ENCODE measurements at regions not wholly inside any gene's neighbourhood (a gene's known extent, or its start where the extent isn't known, plus 50 kb on each side); places are given as distances from the start of the nearest gene placed in this dataset.
"Not testable (repeated sequence)": the region's sequence is repeated elsewhere in the genome, so short reads cannot be mapped to it uniquely, and the experiment has no call there.

DNA sequence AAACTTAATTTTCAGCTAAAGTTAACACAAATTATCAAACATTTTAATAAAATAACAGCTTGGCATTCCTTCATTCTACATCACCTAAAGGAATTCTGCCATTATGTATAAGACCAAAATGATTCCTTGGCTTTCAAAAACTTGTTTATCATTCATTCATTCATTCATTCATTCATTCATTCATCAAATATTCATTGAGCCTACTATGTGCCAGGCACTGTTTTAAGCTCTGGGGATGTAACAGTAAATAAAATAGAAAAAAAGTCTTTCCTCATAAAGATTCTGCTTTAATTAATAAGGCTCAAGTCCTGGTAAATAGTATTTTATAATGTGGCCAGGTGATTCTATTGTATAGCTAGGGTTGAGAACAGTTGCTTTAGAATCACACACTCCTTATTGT, 127.9 kb downstream of the GPR85 start:
- H3K27me3 ChIP-seq = no peaks in the 10 kb centered on the region
- TF ChIP-seq POLR2A (IDR thresholded peaks at IDR 0.05) = no peak
- TF ChIP-seq, protein P1, sequence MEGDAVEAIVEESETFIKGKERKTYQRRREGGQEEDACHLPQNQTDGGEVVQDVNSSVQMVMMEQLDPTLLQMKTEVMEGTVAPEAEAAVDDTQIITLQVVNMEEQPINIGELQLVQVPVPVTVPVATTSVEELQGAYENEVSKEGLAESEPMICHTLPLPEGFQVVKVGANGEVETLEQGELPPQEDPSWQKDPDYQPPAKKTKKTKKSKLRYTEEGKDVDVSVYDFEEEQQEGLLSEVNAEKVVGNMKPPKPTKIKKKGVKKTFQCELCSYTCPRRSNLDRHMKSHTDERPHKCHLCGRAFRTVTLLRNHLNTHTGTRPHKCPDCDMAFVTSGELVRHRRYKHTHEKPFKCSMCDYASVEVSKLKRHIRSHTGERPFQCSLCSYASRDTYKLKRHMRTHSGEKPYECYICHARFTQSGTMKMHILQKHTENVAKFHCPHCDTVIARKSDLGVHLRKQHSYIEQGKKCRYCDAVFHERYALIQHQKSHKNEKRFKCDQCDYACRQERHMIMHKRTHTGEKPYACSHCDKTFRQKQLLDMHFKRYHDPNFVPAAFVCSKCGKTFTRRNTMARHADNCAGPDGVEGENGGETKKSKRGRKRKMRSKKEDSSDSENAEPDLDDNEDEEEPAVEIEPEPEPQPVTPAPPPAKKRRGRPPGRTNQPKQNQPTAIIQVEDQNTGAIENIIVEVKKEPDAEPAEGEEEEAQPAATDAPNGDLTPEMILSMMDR (IDR thresholded peaks at IDR 0.05) = no peak
- no peaks in the 10 kb centered on the region for H3K9me3 ChIP-seq
- no peaks in the 10 kb centered on the region for H3K36me3 ChIP-seq
- DNase-seq = no peak
- no peak overlapping the region for H3K4me3 ChIP-seq
- H3K4me1 ChIP-seq = no peaks in the 10 kb centered on the region
- no peak overlapping the region for H3K27ac ChIP-seq

DNA sequence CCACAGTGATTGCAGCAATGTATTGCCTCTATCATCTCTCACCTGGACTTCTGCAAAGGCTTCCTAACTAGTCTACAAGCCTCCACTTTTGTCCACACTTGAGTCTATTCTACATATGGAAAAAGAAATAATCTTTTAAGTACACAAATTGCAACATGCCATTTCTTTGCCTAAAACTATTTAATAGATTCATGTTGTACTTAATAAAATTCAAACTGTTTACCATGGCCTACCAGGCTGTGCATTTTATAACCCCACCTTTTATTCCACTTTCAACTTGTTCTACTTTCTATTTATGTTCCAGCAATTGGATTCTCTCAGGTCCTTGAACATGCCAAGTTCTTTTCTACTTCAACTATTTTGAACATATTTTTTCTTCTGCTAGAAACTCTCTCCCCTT, 128.7 kb downstream of the GPR85 start:
- DNase-seq = no peak
- Histone ChIP-seq H3K36me3 (no peaks in the 10 kb centered on the region), H3K27me3 (no peaks in the 10 kb centered on the region), H3K9me3 (no peaks in the 10 kb centered on the region), H3K4me1 (no peaks in the 10 kb centered on the region), H3K4me3 (no peak overlapping the region), H3K27ac (no peak overlapping the region)
- no peak for TF ChIP-seq POLR2A (IDR thresholded peaks at IDR 0.05)
- TF ChIP-seq, protein P1 (IDR thresholded peaks at IDR 0.05) = no peak

DNA sequence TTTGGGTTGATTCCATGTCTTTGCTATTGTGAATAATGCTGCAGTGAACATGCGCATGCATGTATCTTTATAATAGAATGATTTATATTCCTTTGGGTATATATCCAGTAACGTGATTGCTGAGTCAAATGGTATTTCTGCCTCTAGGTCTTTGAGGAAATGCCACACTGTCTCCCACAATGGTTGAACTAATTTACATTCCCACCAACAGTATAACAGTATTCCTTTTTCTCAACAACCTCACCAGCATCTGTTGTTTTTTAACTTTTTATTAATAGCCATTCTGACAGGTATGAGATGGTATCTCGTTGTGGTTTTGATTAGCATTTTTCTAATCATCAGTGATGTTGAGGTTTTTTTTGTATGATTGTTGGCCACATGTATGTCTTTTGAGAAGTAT, 133.6 kb downstream of the GPR85 start:
- H3K27ac ChIP-seq, H3K4me1 ChIP-seq, H3K27me3 ChIP-seq, H3K9me3 ChIP-seq, DNase-seq, H3K36me3 ChIP-seq, H3K4me3 ChIP-seq: not testable (repeated sequence)

DNA sequence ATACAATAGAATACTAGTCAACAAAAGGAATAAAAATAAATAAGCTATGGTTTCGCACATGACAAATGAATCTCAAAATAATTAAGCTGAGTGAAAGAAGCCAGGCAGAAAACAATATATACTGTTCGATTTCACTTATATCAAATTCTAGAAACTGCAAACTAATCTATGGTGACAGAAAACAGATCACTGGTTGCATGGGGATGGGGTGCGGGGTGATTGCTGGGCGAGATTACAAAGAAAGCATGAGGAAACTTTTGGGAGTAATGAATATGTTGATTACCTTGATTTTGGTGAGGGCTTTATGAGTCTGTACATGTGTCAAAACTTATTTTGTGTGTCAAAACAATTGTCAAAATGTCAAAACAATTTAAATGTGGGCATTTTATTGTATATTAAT, 135.6 kb downstream of the GPR85 start:
- Histone ChIP-seq H3K4me1 (no peaks in the 10 kb centered on the region), H3K27me3 (no peaks in the 10 kb centered on the region), H3K27ac (no peak overlapping the region), H3K36me3 (no peaks in the 10 kb centered on the region), H3K9me3 (no peaks in the 10 kb centered on the region), H3K4me3 (no peak overlapping the region)
- TF ChIP-seq, protein P1 (IDR thresholded peaks at IDR 0.05) = no peak
- no peak for TF ChIP-seq POLR2A (IDR thresholded peaks at IDR 0.05)
- DNase-seq = no peak

DNA sequence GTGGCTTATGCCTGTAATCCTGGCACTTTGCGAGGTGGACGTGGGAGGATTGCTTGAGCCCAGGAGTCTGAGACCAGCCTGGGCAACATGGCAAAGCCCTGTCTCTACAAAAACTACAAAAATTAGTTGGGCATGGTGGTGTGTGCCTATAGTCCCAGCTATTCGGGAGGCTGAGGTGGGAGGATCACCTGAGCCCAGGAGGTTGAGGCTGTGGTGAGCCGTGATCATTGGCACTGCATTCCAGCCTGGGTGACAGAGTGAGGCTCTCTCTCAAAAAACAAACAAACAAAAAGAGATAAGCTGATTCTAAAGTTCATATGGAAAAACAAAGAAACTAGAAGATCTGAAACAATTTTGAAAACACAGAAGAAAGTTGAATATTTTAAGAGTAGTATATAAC, 136.9 kb downstream of the GPR85 start:
- H3K9me3 ChIP-seq, H3K27ac ChIP-seq, H3K36me3 ChIP-seq, H3K4me1 ChIP-seq, DNase-seq, H3K4me3 ChIP-seq, H3K27me3 ChIP-seq: not testable (repeated sequence)

DNA sequence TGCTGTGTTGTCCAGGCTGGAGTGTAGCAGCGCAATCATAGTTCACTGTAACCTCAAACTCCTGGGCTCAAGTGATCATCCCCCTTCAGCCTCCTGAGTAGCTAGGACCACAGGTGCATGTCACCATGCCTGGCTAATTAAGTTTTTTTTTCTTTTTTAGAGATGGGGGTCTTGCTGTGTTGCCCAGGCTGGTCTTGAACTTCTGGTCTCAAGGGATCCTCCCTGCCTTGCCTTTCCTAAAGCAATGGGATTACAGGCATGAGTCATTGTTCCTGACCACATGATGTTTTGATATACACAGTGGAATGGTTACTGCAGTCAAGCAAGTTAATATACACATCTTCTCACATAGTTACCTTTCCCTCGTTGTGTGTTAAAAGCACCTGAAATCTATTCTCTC, 140.3 kb downstream of the GPR85 start:
- no peak for DNase-seq
- no peak overlapping the region for H3K4me3 ChIP-seq

DNA sequence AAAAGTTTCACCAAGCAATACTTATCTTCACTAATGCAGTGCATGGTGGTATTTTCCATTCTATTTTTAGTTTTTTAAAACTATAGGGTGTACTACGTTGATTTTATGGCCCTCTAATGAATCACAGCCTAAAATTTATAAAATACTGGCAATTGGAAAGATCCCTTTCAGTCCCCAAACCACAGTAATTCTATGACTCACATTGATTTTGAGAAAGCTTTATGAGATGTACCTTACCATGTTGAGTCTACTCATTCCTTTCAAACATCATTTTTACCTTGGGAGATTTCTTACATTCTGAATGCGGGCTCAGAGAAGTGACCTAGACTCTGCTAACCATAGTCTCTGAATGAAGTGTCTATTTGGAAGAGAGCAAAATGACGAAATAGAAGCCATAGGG, 141.6 kb downstream of the GPR85 start:
- Histone ChIP-seq H3K9me3 (no peaks in the 10 kb centered on the region), H3K36me3 (no peaks in the 10 kb centered on the region), H3K27ac (no peak overlapping the region), H3K4me1 (peaks cover 0 to 4% (median 0%) of the 10 kb centered on the region in 4 donors), H3K27me3 (no peaks in the 10 kb centered on the region), H3K4me3 (no peak overlapping the region)
- DNase-seq = no peak
- TF ChIP-seq, protein P1 (IDR thresholded peaks at IDR 0.05) = no peak

More for the DNA sequence above, 140.3 kb downstream of the GPR85 start:
- Histone ChIP-seq H3K4me1 (no peaks in the 10 kb centered on the region), H3K27me3 (no peaks in the 10 kb centered on the region), H3K27ac (no peak overlapping the region), H3K9me3 (no peaks in the 10 kb centered on the region), H3K36me3 (no peaks in the 10 kb centered on the region)
- TF ChIP-seq, protein P1 (IDR thresholded peaks at IDR 0.05) = no peak
- no peak for TF ChIP-seq POLR2A (IDR thresholded peaks at IDR 0.05)
